HepG2 (cell line): ENCODE measurements at regions not wholly inside any gene's neighbourhood (a gene's known extent, or its start where the extent isn't known, plus 50 kb on each side); places are given as distances from the start of the nearest gene placed in this dataset.
"Not testable (repeated sequence)": the region's sequence is repeated elsewhere in the genome, so short reads cannot be mapped to it uniquely, and the experiment has no call there.

ENCODE experiments used
- ATAC-seq: fragments of 200-7000 bp; cut with Tn5 transposase; 3 replicates; pipeline ENCODE4 v1.9.1; 2020; ENCODE audit warnings: mild to moderate bottlenecking, moderate library complexity
- BruUV-seq: library from RNA; stranded (reverse); fragments of 400-500 nt; replicated peaks from 2 replicates; lab custom pipeline; 2021; lab: Mats Ljungman, UMichigan
- CTCF ChIA-PET: fragments of 300-600 bp; formaldehyde crosslinking; extraction: SDS; loops from one replicate; lab custom pipeline; 2021; ENCODE audit warnings: low total read pairs, inconsistent platforms, low intra/inter-chr PET ratio; lab: Yijun Ruan, JAX
- POLR2A ChIA-PET: fragments of 350-600 bp; sonication (Branson Sonifier 250); formaldehyde crosslinking; loops from one replicate; lab custom pipeline; 2020; ENCODE audit warnings: antibody characterized with exemption, inconsistent platforms; lab: Yijun Ruan, JAX
- DNase-seq: peaks from one replicate; pipeline ENCODE4 v3.0.0-alpha.2; 2015; ENCODE audit warnings: low spot score
- FAIRE-seq: peaks from 3 replicates; lab custom pipeline; 2011; peaks lifted over from hg19 to GRCh38; lab: Jason Lieb, UNC
- H2AFZ ChIP-seq: one replicate; pipeline ENCODE4 v1.6.1; 2011; ENCODE audit warnings: low read length, inconsistent platforms
- H3K27ac ChIP-seq: fragments of 300-600 bp; 3 replicates; pipeline ENCODE4 v1.8.0; 2011; ENCODE audit warnings: mixed run types, mild to moderate bottlenecking, mixed read lengths, low read length, inconsistent platforms; ENCODE audit not compliant: insufficient read depth; ENCODE audit errors: extremely low read length
- H3K27me3 ChIP-seq, 2 experiments: fragments of 200-600 bp in 1 of 2; 2 replicates in 1 of 2; 3 replicates in 1 of 2; pipeline versions ENCODE4 v1.6.0 to v1.8.0; 2011; ENCODE audit warnings: low read length in 2 of 2, mild to moderate bottlenecking in 2 of 2, moderate library complexity in 2 of 2, inconsistent platforms in 1 of 2; ENCODE audit not compliant: insufficient read depth in 2 of 2, control insufficient read depth in 1 of 2
- H3K36me3 ChIP-seq, 2 experiments: fragments of 200-600 bp in 1 of 2; replicated peaks in 1 of 2; 2 replicates in 1 of 2; 3 replicates in 1 of 2; pipeline versions ENCODE4 v1.5.1 to v1.8.0; 2011; ENCODE audit warnings: low read length in 2 of 2, inconsistent platforms in 1 of 2; ENCODE audit not compliant: insufficient read depth in 2 of 2, control insufficient read depth in 1 of 2
- H3K4me1 ChIP-seq: 2 replicates; pipeline ENCODE4 v1.5.1; 2012; ENCODE audit warnings: low read length, inconsistent platforms; ENCODE audit not compliant: insufficient read depth
- H3K4me2 ChIP-seq: 2 replicates; pipeline ENCODE4 v1.6.0; 2011; ENCODE audit warnings: low read depth, low read length, inconsistent platforms
- H3K4me3 ChIP-seq, 3 experiments: fragments of 200-600 bp in 1 of 3; sonication (generic), shearing (Covaris generic) in 1 of 3; replicated peaks in 1 of 3; 2 replicates each; pipeline ENCODE4 v1.5.1; 2011 to 2016; ENCODE audit warnings: low read length in 3 of 3, inconsistent platforms in 2 of 3, low read depth in 2 of 3, mild to moderate bottlenecking in 2 of 3, control low read depth in 1 of 3, mixed read lengths in 1 of 3; ENCODE audit not compliant: insufficient read depth in 1 of 3
- H3K79me2 ChIP-seq: one replicate; pipeline ENCODE4 v1.6.1; 2011; ENCODE audit warnings: low read length, inconsistent platforms; ENCODE audit not compliant: insufficient read depth
- H3K9ac ChIP-seq: 2 replicates; pipeline ENCODE4 v1.6.0; 2011; ENCODE audit warnings: mild to moderate bottlenecking, low read depth, low read length, inconsistent platforms; ENCODE audit not compliant: insufficient read depth
- H3K9me3 ChIP-seq: 2 replicates; pipeline ENCODE4 v1.5.1; 2012; ENCODE audit warnings: mild to moderate bottlenecking, low read length
- H4K20me1 ChIP-seq: 2 replicates; pipeline ENCODE4 v1.6.0; 2011; ENCODE audit warnings: inconsistent platforms, mild to moderate bottlenecking, low read length, moderate library complexity; ENCODE audit not compliant: insufficient read depth
- MLXIP ChIP-seq: sonication (generic); formaldehyde crosslinking; IDR thresholded peaks from 2 replicates; pipeline ENCODE4 v1.9.0; 2021; ENCODE audit warnings: missing genetic modification reagents, borderline replicate concordance
- WGBS: methylation state at CpG from one replicate; pipeline ENCODE4 v1.1.6; 2017; ENCODE audit warnings: low lambda C conversion rate; 5-methylcytosine and 5-hydroxymethylcytosine counted together
- in situ Hi-C: cut with HindIII; loops from 2 replicates; pipeline ENCODE4 v1.10.0; 2017; ENCODE audit warnings: low pct_unique_long_range_greater_than_20kb; ENCODE audit not compliant: extremely low pct_ligation_motif_present
- intact Hi-C: fragments of 100-400 bp; cut with micrococcal nuclease; formaldehyde crosslinking; loops from one replicate; pipeline ENCODE4 v1.10.0; 2022; ENCODE audit not compliant: unreplicated experiment

DNA sequence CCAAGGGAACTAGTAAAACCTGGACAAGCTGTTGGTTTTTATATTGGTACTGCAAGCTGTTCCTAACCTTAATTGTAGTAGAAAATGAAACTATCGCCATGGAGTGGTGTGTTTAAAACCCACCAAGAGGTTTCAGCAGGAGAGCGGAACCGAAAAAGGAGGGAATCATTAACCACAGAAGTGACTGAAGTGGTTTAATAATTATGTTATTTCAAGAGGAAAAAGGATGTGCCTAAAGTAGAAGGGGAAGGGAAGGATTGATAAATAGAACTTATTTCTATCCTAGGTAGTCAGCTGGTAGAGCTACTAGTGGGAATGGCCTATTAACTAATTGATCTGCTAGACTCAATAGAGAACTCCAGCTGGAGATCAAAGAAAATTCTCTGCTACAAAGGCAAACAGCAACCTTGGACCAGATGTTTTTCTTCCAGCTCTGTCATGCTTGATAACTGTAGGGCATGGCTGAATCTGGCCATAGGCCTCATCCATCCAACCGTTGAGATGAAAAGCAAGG, 91.8 kb downstream of the BAMBI start (continued):
- no peak for TF ChIP-seq MLXIP (CRISPR knock-in tag)

DNA sequence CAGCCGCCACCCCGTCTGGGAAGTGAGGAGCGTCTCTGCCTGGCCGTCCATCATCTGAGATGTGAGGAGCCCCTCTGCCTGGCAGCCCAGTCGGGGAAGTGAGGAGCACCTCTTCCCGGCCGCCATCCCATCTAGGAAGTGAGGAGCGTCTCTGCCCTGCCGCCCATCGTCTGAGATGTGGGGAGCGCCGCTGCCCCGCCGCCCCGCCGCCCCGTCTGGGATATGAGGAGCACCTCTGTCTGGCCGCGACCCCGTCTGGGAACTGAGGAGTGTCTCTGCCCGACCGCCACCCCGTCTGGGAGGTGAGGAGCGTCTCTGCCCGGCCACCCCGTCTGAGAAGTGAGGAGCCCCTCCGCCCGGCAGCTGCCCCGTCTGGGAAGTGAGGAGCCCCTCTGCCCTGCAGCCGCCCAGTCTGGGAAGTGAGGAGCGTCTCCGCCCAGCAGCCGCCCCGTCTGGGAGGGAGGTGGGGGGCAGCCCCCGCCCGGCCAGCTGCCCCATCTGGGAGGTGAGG, 94.3 kb downstream of the BAMBI start:
- CTCF ChIA-PET, POLR2A ChIA-PET, H3K9me3 ChIP-seq, H3K27me3 ChIP-seq, DNase-seq, H3K4me3 ChIP-seq, H3K4me2 ChIP-seq, H2AFZ ChIP-seq, H3K36me3 ChIP-seq, H3K79me2 ChIP-seq, H4K20me1 ChIP-seq, BruUV-seq, H3K9ac ChIP-seq, in situ Hi-C loops, ATAC-seq, FAIRE-seq, H3K27ac ChIP-seq: not testable (repeated sequence)
- peaks cover 52% of the 10 kb centered on the region for H3K4me1 ChIP-seq
- intact Hi-C loops = loop anchor here (10.0 kb wide), 1 partner anchor 1037 kb away; no protein-coding TSS in a partner anchor
- 96% methylated on average over 26 of the region's 36 CpGs for WGBS
